K562 (cell line): ENCODE measurements at regions not wholly inside any gene's neighbourhood (a gene's known extent, or its start where the extent isn't known, plus 50 kb on each side); places are given as distances from the start of the nearest gene placed in this dataset.

Experiments
- ATAC-seq: fragments of 200-7000 bp; cut with Tn5 transposase; 3 replicates; pipeline ENCODE4 v1.9.1; 2020; ENCODE audit warnings: moderate library complexity
- BruUV-seq: library from RNA; stranded (reverse); fragments of 400-500 nt; replicated peaks from 2 replicates; lab custom pipeline; 2021; lab: Mats Ljungman, UMichigan
- CTCF ChIA-PET: fragments of 300-600 bp; formaldehyde crosslinking; extraction: SDS; loops from one replicate; lab custom pipeline; 2021; ENCODE audit warnings: low intra/inter-chr PET ratio; lab: Yijun Ruan, JAX
- POLR2A ChIA-PET: fragments of 300-600, 350-650 bp; sonication (Branson Sonifier 250); formaldehyde crosslinking; extraction: SDS; loops from one replicate; lab custom pipeline; 2021; ENCODE audit warnings: antibody characterized with exemption, inconsistent platforms; lab: Yijun Ruan, JAX
- DNase-seq, 4 experiments: peaks; one replicate each; pipeline versions ENCODE4 v3.0.0 to v3.0.0-alpha.2; 2011 to 2018; ENCODE audit warnings: low spot score in 3 of 4, mixed read lengths in 3 of 4; ENCODE audit errors: extremely low read depth in 1 of 4
- FAIRE-seq: peaks from 2 replicates; lab custom pipeline; 2011; peaks lifted over from hg19 to GRCh38; lab: Jason Lieb, UNC
- H2AFZ ChIP-seq: 2 replicates; pipeline ENCODE4 v1.6.0; 2011; ENCODE audit warnings: low read depth, low read length, control low read depth, inconsistent platforms
- H3K27ac ChIP-seq: fragments of 200-600 bp; 3 replicates; pipeline ENCODE4 v1.8.0; 2011; ENCODE audit warnings: low read depth, mild to moderate bottlenecking, control low read depth, inconsistent platforms, low read length, moderate library complexity, mixed read lengths; ENCODE audit errors: extremely low read depth
- H3K27me3 ChIP-seq, 2 experiments: fragments of 300-600 bp in 1 of 2; 2 replicates in 1 of 2; 3 replicates in 1 of 2; pipeline versions ENCODE4 v1.6.0 to v1.8.0; 2011; ENCODE audit warnings: inconsistent platforms in 2 of 2, low read length in 2 of 2, mild to moderate bottlenecking in 1 of 2, mixed read lengths in 1 of 2, moderate library complexity in 1 of 2; ENCODE audit not compliant: control insufficient read depth in 2 of 2, insufficient read depth in 2 of 2
- H3K36me3 ChIP-seq: fragments of 300-600 bp; 3 replicates; pipeline ENCODE4 v1.8.0; 2011; ENCODE audit warnings: mild to moderate bottlenecking, low read length, inconsistent platforms; ENCODE audit not compliant: control insufficient read depth, insufficient read depth
- H3K4me1 ChIP-seq, 2 experiments: fragments of 200-600 bp in 1 of 2; replicated peaks in 1 of 2; 2 replicates in 1 of 2; 3 replicates in 1 of 2; pipeline versions ENCODE4 v1.5.1 to v1.8.0; 2011; ENCODE audit warnings: inconsistent platforms in 2 of 2, low read length in 2 of 2, mild to moderate bottlenecking in 1 of 2, mixed read lengths in 1 of 2, moderate library complexity in 1 of 2; ENCODE audit not compliant: control insufficient read depth in 2 of 2, insufficient read depth in 2 of 2
- H3K4me2 ChIP-seq: 2 replicates; pipeline ENCODE4 v1.6.1; 2011; ENCODE audit warnings: low read length, control low read depth, inconsistent platforms, mixed read lengths; ENCODE audit not compliant: insufficient read depth
- H3K4me3 ChIP-seq: fragments of 200-600 bp; sonication (generic), shearing (Covaris generic); 2 replicates; pipeline ENCODE4 v1.5.1; 2016; ENCODE audit warnings: control low read depth, inconsistent platforms
- H3K79me2 ChIP-seq: fragments of 200-600 bp; 3 replicates; pipeline ENCODE4 v1.8.0; 2011; ENCODE audit warnings: low read length, inconsistent platforms; ENCODE audit not compliant: control insufficient read depth, insufficient read depth
- H3K9ac ChIP-seq, 2 experiments: 2 replicates each; pipeline versions ENCODE4 v1.6.0 to v1.6.1; 2011; ENCODE audit warnings: low read depth in 2 of 2, low read length in 2 of 2, control low read depth in 1 of 2, inconsistent platforms in 1 of 2, mild to moderate bottlenecking in 1 of 2, mixed read lengths in 1 of 2; ENCODE audit not compliant: insufficient read depth in 1 of 2
- H3K9me1 ChIP-seq: one replicate; pipeline ENCODE4 v1.6.0; 2011; ENCODE audit warnings: inconsistent platforms, mild to moderate bottlenecking, low read length, moderate library complexity; ENCODE audit not compliant: control insufficient read depth, insufficient read depth
- H3K9me3 ChIP-seq: replicated peaks from 2 replicates; pipeline ENCODE4 v1.5.1; 2011; ENCODE audit warnings: low read depth, low read length, inconsistent platforms; ENCODE audit not compliant: control insufficient read depth, insufficient read depth
- H4K20me1 ChIP-seq: replicated peaks from 2 replicates; pipeline ENCODE4 v1.6.1; 2011; ENCODE audit warnings: low read length, inconsistent platforms, mixed read lengths; ENCODE audit not compliant: control insufficient read depth, insufficient read depth
- ARID3A ChIP-seq: IDR thresholded peaks from 2 replicates; pipeline ENCODE4 v1.6.1; 2012; ENCODE audit warnings: low read depth, low read length, improper control_type of control experiment, borderline replicate concordance
- EGR1 ChIP-seq: fragments of 450-650 bp; conservative IDR thresholded peaks from 2 replicates; pipeline ENCODE4 v1.6.1; 2017; ENCODE audit warnings: mild to moderate bottlenecking
- ETV1 ChIP-seq: fragments of 450-650 bp; conservative IDR thresholded peaks from 2 replicates; pipeline ENCODE4 v1.6.1; 2016; ENCODE audit warnings: missing genetic modification characterization, control low read depth, low read depth, missing compliant biosample characterization
- MCM2 ChIP-seq: fragments of 450-650 bp; IDR thresholded peaks from 2 replicates; pipeline ENCODE4 v1.6.1; 2017; ENCODE audit warnings: low read depth, mild to moderate bottlenecking
- MYC ChIP-seq, 2 experiments: fragments of 250-450 bp in 1 of 2; sonication (Bioruptor Pico) in 1 of 2; IDR thresholded peaks; 2 replicates each; pipeline versions ENCODE4 v1.5.1 to v1.6.1; 2012 to 2021; ENCODE audit warnings: low read depth in 2 of 2, borderline replicate concordance in 1 of 2, improper control_type of control experiment in 1 of 2, low read length in 1 of 2, mild to moderate bottlenecking in 1 of 2, moderate library complexity in 1 of 2
- SRSF7 ChIP-seq: fragments of 200-400 bp; formaldehyde crosslinking; optimal IDR thresholded peaks from 2 replicates; pipeline ENCODE3; 2017; ENCODE audit warnings: mild to moderate bottlenecking, low read depth, low read length
- ZNF174 ChIP-seq: fragments of 250-450 bp; sonication (Bioruptor Pico); IDR thresholded peaks from 2 replicates; pipeline ENCODE4 v1.4.0; 2020; ENCODE audit warnings: mild to moderate bottlenecking
- ZNF436 ChIP-seq: fragments of 250-450, 450-650 bp; sonication (Bioruptor Pico); formaldehyde crosslinking; IDR thresholded peaks from 2 replicates; pipeline ENCODE4 v1.7.0; 2020; ENCODE audit warnings: mild to moderate bottlenecking
- ZNF445 ChIP-seq: fragments of 250-450 bp; sonication (Bioruptor Pico); IDR thresholded peaks from 2 replicates; pipeline ENCODE4 v1.4.0; 2020; ENCODE audit warnings: low read depth, mild to moderate bottlenecking, moderate library complexity
- WGBS: fragments of 100-300 bp; shearing (Covaris generic); methylation state at CpG from one replicate; pipeline ENCODE4 v1.1.6; 2016; ENCODE audit warnings: low coverage, mixed read lengths; ENCODE audit not compliant: insufficient coverage; ENCODE audit errors: missing lambda C conversion rate; 5-methylcytosine and 5-hydroxymethylcytosine counted together
- in situ Hi-C: fragments of 300-500 bp; cut with MboI; formaldehyde crosslinking; loops from 4 replicates; pipeline ENCODE4 v1.15.0; 2018; ENCODE audit warnings: inconsistent platforms, mixed read lengths
- intact Hi-C: fragments of 100-400 bp; cut with micrococcal nuclease; formaldehyde crosslinking; loops from 2 replicates; pipeline ENCODE4 v1.14.2; 2022
- TF ChIP-seq, protein P1 (sequence below): sonication (generic); formaldehyde crosslinking; IDR thresholded peaks from 2 replicates; pipeline ENCODE4 v1.8.0; 2022; ENCODE audit warnings: mild to moderate bottlenecking, missing genetic modification reagents
- TF ChIP-seq, protein P2 (sequence below): fragments of 450-650 bp; IDR thresholded peaks from 2 replicates; pipeline ENCODE4 v1.6.1; 2017; ENCODE audit warnings: antibody characterized with exemption

DNA sequence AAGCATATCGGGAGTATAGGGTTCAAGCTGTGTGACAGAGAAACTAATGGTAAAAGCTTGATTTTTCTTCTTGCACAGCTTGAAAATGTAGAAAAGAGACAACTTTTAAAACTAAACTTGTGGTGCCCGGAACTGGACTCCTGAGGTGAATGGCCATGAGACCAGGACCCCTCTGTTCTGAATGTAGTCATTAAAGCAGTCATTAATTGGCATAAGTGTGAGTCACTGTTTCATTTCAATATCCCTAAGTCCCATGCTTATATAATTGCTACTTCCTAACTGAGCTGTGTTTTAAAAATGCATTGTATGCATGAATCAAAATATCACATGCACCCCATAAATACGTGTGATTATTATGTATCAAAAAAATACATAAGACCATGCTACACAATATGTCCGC lies 463.1 kb upstream of the DYNLRB2 start:
- Histone ChIP-seq H3K79me2 (no peaks in the 10 kb centered on the region), H3K9me3 (no peaks in the 10 kb centered on the region), H3K9ac (no peak overlapping the region), H2AFZ (no peak overlapping the region), H3K27ac (no peak overlapping the region), H3K4me3 (no peak overlapping the region), H3K36me3 (no peaks in the 10 kb centered on the region), H4K20me1 (no peaks in the 10 kb centered on the region), H3K4me2 (no peak overlapping the region), H3K4me1 (peaks cover 0 to 6% of the 10 kb centered on the region in 2 experiments; a peak in 3 of 5 replicates), H3K27me3 (no peaks in the 10 kb centered on the region), H3K9me1 (no peaks in the 10 kb centered on the region)
- in situ Hi-C loops (no loop called here), intact Hi-C loops (no loop called here)
- ChIA-PET POLR2A (interaction anchor here (2.1 kb wide), 1 partner anchor 12 kb away, joined by 9 read pairs; no protein-coding TSS in a partner anchor), CTCF (no interaction called here)
- TF ChIP-seq EGR1 (no peak), MCM2 (no peak), ZNF174 (CRISPR knock-in tag) (no peak), ZNF436 (CRISPR knock-in tag) (no peak)
- FAIRE-seq (no peak), DNase-seq (no peak), ATAC-seq (no peak)
- 48% methylated on average over 4 of the region's 4 CpGs for WGBS
- BruUV-seq = no TSS peak

GRCh38 chr16:80074329-80074728 lies 466.5 kb upstream of the DYNLRB2 start:
- 0 out of 5 replicates have a peak, but pooled peaks cover 0 to 6% of the 10 kb centered on the region in 2 experiments for H3K27me3 ChIP-seq
- no TSS peak for BruUV-seq
- in situ Hi-C loops (no loop called here), intact Hi-C loops (no loop called here)
- H3K4me3 ChIP-seq = no peak overlapping the region
- no peaks in the 10 kb centered on the region; a peak in 1 of 5 replicates for H3K4me1 ChIP-seq
- ChIA-PET CTCF (no interaction called here), POLR2A (interaction anchor here (0.6 to 1.2 kb wide), 4 partner anchors 11 to 610 kb away, joined by 3 to 4 read pairs (median 3); no protein-coding TSS in a partner anchor)
- H3K4me2 ChIP-seq = no peak overlapping the region
- no peaks in the 10 kb centered on the region for H4K20me1 ChIP-seq
- FAIRE-seq (no peak), DNase-seq (no peak), ATAC-seq (no peak)
- no peak overlapping the region for H3K27ac ChIP-seq
- no peak overlapping the region for H2AFZ ChIP-seq
- H3K9me1 ChIP-seq = no peaks in the 10 kb centered on the region
- no peak overlapping the region for H3K9ac ChIP-seq
- WGBS = 58% methylated on average over 1 of the region's 1 CpG
- no peaks in the 10 kb centered on the region for H3K36me3 ChIP-seq
- H3K9me3 ChIP-seq = no peaks in the 10 kb centered on the region
- H3K79me2 ChIP-seq = no peaks in the 10 kb centered on the region
- TF ChIP-seq ZNF445 (CRISPR knock-in tag) (no peak), ARID3A (no peak), SRSF7 (no peak), ETV1 (tag) (no peak), MYC (IDR thresholded peaks at IDR 0.05; ENCODE audit: low read depth, low read length) (no peak), MYC (CRISPR knock-in tag; IDR thresholded peaks at IDR 0.05; ENCODE audit: borderline replicate concordance, low read depth) (no peak)
- TF ChIP-seq, protein P1, sequence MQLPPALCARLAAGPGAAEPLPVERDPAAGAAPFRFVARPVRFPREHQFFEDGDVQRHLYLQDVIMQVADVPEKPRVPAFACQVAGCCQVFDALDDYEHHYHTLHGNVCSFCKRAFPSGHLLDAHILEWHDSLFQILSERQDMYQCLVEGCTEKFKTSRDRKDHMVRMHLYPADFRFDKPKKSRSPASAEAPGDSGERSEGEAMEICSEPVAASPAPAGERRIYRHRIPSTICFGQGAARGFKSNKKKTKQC = no peak
- TF ChIP-seq, protein P2, sequence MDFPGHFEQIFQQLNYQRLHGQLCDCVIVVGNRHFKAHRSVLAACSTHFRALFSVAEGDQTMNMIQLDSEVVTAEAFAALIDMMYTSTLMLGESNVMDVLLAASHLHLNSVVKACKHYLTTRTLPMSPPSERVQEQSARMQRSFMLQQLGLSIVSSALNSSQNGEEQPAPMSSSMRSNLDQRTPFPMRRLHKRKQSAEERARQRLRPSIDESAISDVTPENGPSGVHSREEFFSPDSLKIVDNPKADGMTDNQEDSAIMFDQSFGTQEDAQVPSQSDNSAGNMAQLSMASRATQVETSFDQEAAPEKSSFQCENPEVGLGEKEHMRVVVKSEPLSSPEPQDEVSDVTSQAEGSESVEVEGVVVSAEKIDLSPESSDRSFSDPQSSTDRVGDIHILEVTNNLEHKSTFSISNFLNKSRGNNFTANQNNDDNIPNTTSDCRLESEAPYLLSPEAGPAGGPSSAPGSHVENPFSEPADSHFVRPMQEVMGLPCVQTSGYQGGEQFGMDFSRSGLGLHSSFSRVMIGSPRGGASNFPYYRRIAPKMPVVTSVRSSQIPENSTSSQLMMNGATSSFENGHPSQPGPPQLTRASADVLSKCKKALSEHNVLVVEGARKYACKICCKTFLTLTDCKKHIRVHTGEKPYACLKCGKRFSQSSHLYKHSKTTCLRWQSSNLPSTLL = no peak
